ENCODE measurements at regions not wholly inside any gene's neighbourhood (a gene's known extent, or its start where the extent isn't known, plus 50 kb on each side); places are given as distances from the start of the nearest gene placed in this dataset.

DNA sequence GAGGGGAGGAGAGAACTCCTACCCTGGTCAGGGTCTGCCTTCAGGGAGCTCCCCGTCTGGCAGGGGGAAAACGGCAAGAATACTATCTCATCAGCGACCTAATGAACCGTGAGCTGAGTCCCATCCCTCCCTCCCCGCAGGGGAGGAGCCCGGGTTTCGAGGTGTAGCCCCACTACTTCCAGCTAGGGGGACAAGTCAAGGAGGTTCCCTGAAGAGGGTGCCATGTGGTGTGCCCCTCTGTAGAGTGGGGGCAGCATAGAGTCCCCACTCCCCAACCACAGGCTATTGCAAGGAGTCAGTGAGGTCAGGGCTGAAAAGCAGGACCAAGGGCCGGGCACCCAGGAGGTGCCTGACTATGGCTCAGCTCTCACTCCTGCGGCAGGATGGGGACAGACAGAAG, 50.9 kb upstream of the RXRA start:
- TF ChIP-seq JUND (IDR thresholded peaks at IDR 0.05) (no peak), GABPA (IDR thresholded peaks at IDR 0.05 in 1 of 2, conservative IDR thresholded peaks at IDR 0.05 in 1 of 2) (no peak), YY1 (IDR thresholded peaks at IDR 0.05) (no peak), SP1 (IDR thresholded peaks at IDR 0.05) (no peak), FOXA2 (IDR thresholded peaks at IDR 0.05) (no peak), NR2F2 (IDR thresholded peaks at IDR 0.05) (no peak), TAF1 (conservative IDR thresholded peaks at IDR 0.05) (no peak), RAD21 (IDR thresholded peaks at IDR 0.05) (no peak)
- TF ChIP-seq, protein P1, sequence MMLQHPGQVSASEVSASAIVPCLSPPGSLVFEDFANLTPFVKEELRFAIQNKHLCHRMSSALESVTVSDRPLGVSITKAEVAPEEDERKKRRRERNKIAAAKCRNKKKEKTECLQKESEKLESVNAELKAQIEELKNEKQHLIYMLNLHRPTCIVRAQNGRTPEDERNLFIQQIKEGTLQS (IDR thresholded peaks at IDR 0.05) = no peak
- TF ChIP-seq, protein P2, sequence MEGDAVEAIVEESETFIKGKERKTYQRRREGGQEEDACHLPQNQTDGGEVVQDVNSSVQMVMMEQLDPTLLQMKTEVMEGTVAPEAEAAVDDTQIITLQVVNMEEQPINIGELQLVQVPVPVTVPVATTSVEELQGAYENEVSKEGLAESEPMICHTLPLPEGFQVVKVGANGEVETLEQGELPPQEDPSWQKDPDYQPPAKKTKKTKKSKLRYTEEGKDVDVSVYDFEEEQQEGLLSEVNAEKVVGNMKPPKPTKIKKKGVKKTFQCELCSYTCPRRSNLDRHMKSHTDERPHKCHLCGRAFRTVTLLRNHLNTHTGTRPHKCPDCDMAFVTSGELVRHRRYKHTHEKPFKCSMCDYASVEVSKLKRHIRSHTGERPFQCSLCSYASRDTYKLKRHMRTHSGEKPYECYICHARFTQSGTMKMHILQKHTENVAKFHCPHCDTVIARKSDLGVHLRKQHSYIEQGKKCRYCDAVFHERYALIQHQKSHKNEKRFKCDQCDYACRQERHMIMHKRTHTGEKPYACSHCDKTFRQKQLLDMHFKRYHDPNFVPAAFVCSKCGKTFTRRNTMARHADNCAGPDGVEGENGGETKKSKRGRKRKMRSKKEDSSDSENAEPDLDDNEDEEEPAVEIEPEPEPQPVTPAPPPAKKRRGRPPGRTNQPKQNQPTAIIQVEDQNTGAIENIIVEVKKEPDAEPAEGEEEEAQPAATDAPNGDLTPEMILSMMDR (IDR thresholded peaks at IDR 0.05; ENCODE audit: low read depth, low read length, missing input control) = no peak
- TF ChIP-seq, protein P3, sequence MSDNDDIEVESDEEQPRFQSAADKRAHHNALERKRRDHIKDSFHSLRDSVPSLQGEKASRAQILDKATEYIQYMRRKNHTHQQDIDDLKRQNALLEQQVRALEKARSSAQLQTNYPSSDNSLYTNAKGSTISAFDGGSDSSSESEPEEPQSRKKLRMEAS (IDR thresholded peaks at IDR 0.05) = no peak
